Endothelial cell of umbilical vein (primary cell): ENCODE measurements at regions not wholly inside any gene's neighbourhood (a gene's known extent, or its start where the extent isn't known, plus 50 kb on each side); places are given as distances from the start of the nearest gene placed in this dataset.

ENCODE experiments used
- BruUV-seq: library from RNA; stranded (reverse); fragments of 400-500 nt; replicated peaks from 2 replicates; lab custom pipeline; 2021; lab: Mats Ljungman, UMichigan
- CTCF ChIA-PET: fragments of 300-600, 350-600 bp; sonication (Branson Sonifier 250); formaldehyde crosslinking; loops from one replicate; lab custom pipeline; 2021; ENCODE audit warnings: antibody characterized with exemption, inconsistent platforms; lab: Charles Lee
- POLR2A ChIA-PET: fragments of 300-600, 350-600 bp; sonication (Branson Sonifier 250); formaldehyde crosslinking; loops from one replicate; lab custom pipeline; 2021; ENCODE audit warnings: antibody characterized with exemption, inconsistent platforms; lab: Charles Lee
- DNase-seq: peaks from one replicate; pipeline ENCODE4 v3.0.0-alpha.2; 2011; ENCODE audit warnings: low read depth, low spot score
- FAIRE-seq: peaks from 2 replicates; lab custom pipeline; 2011; peaks lifted over from hg19 to GRCh38; lab: Jason Lieb, UNC
- H2AFZ ChIP-seq: 2 replicates; pipeline ENCODE4 v1.6.0; 2012; ENCODE audit warnings: low read depth, low read length, control low read depth, inconsistent platforms
- H3K27ac ChIP-seq: 2 replicates; pipeline ENCODE4 v1.5.1; 2011; ENCODE audit warnings: low read depth, mild to moderate bottlenecking, control low read depth, low read length, moderate library complexity; ENCODE audit not compliant: insufficient read depth
- H3K27me3 ChIP-seq, 2 experiments: 2 replicates each; pipeline versions ENCODE4 v1.6.0 to v1.6.1; 2011; ENCODE audit warnings: low read length in 2 of 2, mixed read lengths in 1 of 2; ENCODE audit not compliant: control insufficient read depth in 2 of 2, insufficient read depth in 2 of 2
- H3K36me3 ChIP-seq, 2 experiments: 2 replicates in 1 of 2; 3 replicates in 1 of 2; pipeline ENCODE4 v1.5.1; 2011; ENCODE audit warnings: low read length in 2 of 2, mild to moderate bottlenecking in 1 of 2, moderate library complexity in 1 of 2; ENCODE audit not compliant: control insufficient read depth in 2 of 2, insufficient read depth in 2 of 2; ENCODE audit errors: extremely low read depth in 1 of 2
- H3K4me1 ChIP-seq: 3 replicates; pipeline ENCODE4 v1.5.1; 2011; ENCODE audit warnings: mild to moderate bottlenecking, low read length; ENCODE audit not compliant: control insufficient read depth, insufficient read depth; ENCODE audit errors: extremely low read depth
- H3K4me2 ChIP-seq: 2 replicates; pipeline ENCODE4 v1.6.1; 2011; ENCODE audit warnings: low read length, control low read depth, mixed read lengths; ENCODE audit not compliant: insufficient read depth
- H3K4me3 ChIP-seq, 3 experiments: fragments of 200-600 bp in 1 of 3; sonication (generic), shearing (Covaris generic) in 1 of 3; replicated peaks in 1 of 3; 2 replicates each; pipeline ENCODE4 v1.5.1; 2011 to 2016; ENCODE audit warnings: control low read depth in 3 of 3, low read length in 3 of 3, mild to moderate bottlenecking in 2 of 3, inconsistent platforms in 1 of 3, low read depth in 1 of 3, moderate library complexity in 1 of 3; ENCODE audit not compliant: insufficient read depth in 1 of 3
- H3K79me2 ChIP-seq: 2 replicates; pipeline ENCODE4 v1.6.0; 2012; ENCODE audit warnings: low read length, inconsistent platforms; ENCODE audit not compliant: control insufficient read depth, insufficient read depth
- H3K9ac ChIP-seq: replicated peaks from 2 replicates; pipeline ENCODE3; 2011; ENCODE audit warnings: low read length, control low read depth; ENCODE audit not compliant: insufficient read depth; ENCODE audit errors: extremely low read depth
- H3K9me1 ChIP-seq: replicated peaks from 3 replicates; pipeline ENCODE4 v1.6.0; 2011; ENCODE audit warnings: mild to moderate bottlenecking, low read length; ENCODE audit not compliant: control insufficient read depth, insufficient read depth; ENCODE audit errors: extremely low read depth
- H3K9me3 ChIP-seq: replicated peaks from 2 replicates; pipeline ENCODE4 v1.5.1; 2012; ENCODE audit warnings: low read length, inconsistent platforms; ENCODE audit not compliant: control insufficient read depth, insufficient read depth
- H4K20me1 ChIP-seq: replicated peaks from 2 replicates; pipeline ENCODE3; 2011; ENCODE audit warnings: mild to moderate bottlenecking, low read length; ENCODE audit not compliant: control insufficient read depth, insufficient read depth; ENCODE audit errors: extremely low read depth
- EZH2 ChIP-seq: IDR thresholded peaks from 2 replicates; pipeline ENCODE4 v1.6.1; 2012; ENCODE audit warnings: borderline replicate concordance, low read depth, mild to moderate bottlenecking, moderate library complexity, low read length, inconsistent platforms; ENCODE audit not compliant: severe bottlenecking
- FOS ChIP-seq: IDR thresholded peaks from 2 replicates; pipeline ENCODE4 v1.6.1; 2011; ENCODE audit warnings: mild to moderate bottlenecking, low read length, moderate library complexity, borderline replicate concordance; ENCODE audit not compliant: insufficient read depth
- GATA2 ChIP-seq: IDR thresholded peaks from 2 replicates; pipeline ENCODE4 v1.7.0; 2011; ENCODE audit warnings: low read depth, mild to moderate bottlenecking, moderate library complexity, mixed read lengths, low read length; ENCODE audit not compliant: insufficient read length, insufficient read depth
- JUN ChIP-seq: IDR thresholded peaks from 2 replicates; pipeline ENCODE4 v1.6.1; 2011; ENCODE audit warnings: borderline replicate concordance, low read depth; ENCODE audit not compliant: insufficient read length, insufficient read depth
- MYC ChIP-seq: IDR thresholded peaks from one replicate; pipeline ENCODE4 v1.6.1; 2011; ENCODE audit warnings: mild to moderate bottlenecking, low read depth, low read length
- POLR2A ChIP-seq: IDR thresholded peaks from 2 replicates; pipeline ENCODE4 v1.6.1; 2012; ENCODE audit warnings: low read depth, mild to moderate bottlenecking, control low read depth, low read length
- POLR2AphosphoS5 ChIP-seq: IDR thresholded peaks from 2 replicates; pipeline ENCODE4 v1.6.1; 2012; ENCODE audit warnings: low read depth, mild to moderate bottlenecking, control low read depth, low read length, moderate library complexity; ENCODE audit not compliant: insufficient read depth
- dilution Hi-C: fragments of 300-500 bp; cut with MboI; formaldehyde crosslinking; loops from one replicate; pipeline ENCODE4 v1.15.0; 2019; ENCODE audit warnings: low sequenced_read_pairs; ENCODE audit not compliant: extremely low pct_ligation_motif_present
- intact Hi-C: fragments of 100-400 bp; cut with micrococcal nuclease; formaldehyde crosslinking; loops from one replicate; pipeline ENCODE4 v1.10.0; 2022
- TF ChIP-seq, protein P1 (sequence below), 2 donors: IDR thresholded peaks; 1 replicate in 1 of 2; 2 replicates in 1 of 2; pipeline ENCODE4 v1.5.1; 2011; ENCODE audit warnings: low read length in 2 of 2, mild to moderate bottlenecking in 2 of 2, moderate library complexity in 2 of 2, control low read depth in 1 of 2, inconsistent platforms in 1 of 2, low read depth in 1 of 2; ENCODE audit not compliant: insufficient read depth in 1 of 2; ENCODE audit errors: extremely low read depth in 1 of 2
- TF ChIP-seq, protein P2 (sequence below): IDR thresholded peaks from 2 replicates; pipeline ENCODE4 v1.6.1; 2011; ENCODE audit not compliant: insufficient read depth, insufficient read length

DNA sequence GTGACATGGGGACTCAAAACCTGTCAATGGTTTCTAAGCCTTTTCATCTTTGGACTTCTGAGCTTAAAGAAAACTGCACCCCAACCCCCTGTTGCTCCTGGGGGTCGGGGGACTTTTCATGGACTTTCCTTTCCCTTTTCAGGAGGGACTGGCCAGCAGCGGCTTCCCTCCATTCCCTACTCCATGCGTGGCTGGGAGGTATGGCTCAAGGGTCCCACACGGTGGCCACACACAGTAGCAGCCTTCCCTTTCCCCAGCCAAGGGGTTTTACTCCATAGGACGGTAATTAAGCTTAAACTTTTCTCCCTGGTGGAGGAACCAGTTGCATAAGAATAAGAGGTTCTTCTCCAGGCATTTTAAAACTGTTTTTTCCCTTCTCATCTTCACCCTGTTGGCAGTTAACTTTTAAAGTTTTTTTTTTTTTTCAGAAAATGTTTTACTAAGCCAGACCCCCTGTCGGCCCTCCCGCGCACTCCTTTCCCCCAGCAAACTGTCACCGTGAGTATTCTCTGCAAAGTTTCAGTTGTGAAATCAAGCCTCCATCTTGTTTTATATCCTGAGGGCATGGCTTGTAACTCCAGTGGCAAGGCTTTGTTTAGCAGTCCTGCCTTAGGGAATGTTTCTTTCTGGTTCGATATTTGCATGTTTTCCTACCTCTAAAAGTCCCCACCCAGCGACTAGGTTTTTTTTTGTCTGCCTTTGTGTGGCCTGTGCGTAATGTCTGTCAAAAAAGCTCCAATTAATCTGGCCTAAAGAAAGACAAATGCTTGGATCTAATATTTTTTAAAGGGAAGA is 325.7 kb downstream of the TLL1 start:
- Histone ChIP-seq H3K9me3 (no peaks in the 10 kb centered on the region), H3K27ac (no peak overlapping the region), H3K9ac (no peak overlapping the region), H3K4me3 (no peak overlapping the region), H4K20me1 (no peaks in the 10 kb centered on the region), H3K79me2 (no peaks in the 10 kb centered on the region), H3K4me1 (no peaks in the 10 kb centered on the region), H3K36me3 (no peaks in the 10 kb centered on the region), H3K27me3 (no peaks in the 10 kb centered on the region), H2AFZ (no peak overlapping the region), H3K4me2 (no peak overlapping the region), H3K9me1 (no peaks in the 10 kb centered on the region)
- intact Hi-C loops: no loop called here
- dilution Hi-C loops: no loop called here
- DNase-seq (no peak), FAIRE-seq (no peak)
- CTCF ChIA-PET: interaction anchor here (0.8 kb wide), 1 partner anchor 33 kb away, joined by 3 read pairs; no protein-coding TSS in a partner anchor
- TF ChIP-seq POLR2A (no peak), FOS (no peak)
- TF ChIP-seq, protein P1, sequence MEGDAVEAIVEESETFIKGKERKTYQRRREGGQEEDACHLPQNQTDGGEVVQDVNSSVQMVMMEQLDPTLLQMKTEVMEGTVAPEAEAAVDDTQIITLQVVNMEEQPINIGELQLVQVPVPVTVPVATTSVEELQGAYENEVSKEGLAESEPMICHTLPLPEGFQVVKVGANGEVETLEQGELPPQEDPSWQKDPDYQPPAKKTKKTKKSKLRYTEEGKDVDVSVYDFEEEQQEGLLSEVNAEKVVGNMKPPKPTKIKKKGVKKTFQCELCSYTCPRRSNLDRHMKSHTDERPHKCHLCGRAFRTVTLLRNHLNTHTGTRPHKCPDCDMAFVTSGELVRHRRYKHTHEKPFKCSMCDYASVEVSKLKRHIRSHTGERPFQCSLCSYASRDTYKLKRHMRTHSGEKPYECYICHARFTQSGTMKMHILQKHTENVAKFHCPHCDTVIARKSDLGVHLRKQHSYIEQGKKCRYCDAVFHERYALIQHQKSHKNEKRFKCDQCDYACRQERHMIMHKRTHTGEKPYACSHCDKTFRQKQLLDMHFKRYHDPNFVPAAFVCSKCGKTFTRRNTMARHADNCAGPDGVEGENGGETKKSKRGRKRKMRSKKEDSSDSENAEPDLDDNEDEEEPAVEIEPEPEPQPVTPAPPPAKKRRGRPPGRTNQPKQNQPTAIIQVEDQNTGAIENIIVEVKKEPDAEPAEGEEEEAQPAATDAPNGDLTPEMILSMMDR (IDR thresholded peaks at IDR 0.05; ENCODE audit: extremely low read depth in 1 of 2, insufficient read depth in 1 of 2, low read depth in 1 of 2, low read length in 2 of 2): no peak
- POLR2A ChIA-PET: no interaction called here
- BruUV-seq: no TSS peak

DNA sequence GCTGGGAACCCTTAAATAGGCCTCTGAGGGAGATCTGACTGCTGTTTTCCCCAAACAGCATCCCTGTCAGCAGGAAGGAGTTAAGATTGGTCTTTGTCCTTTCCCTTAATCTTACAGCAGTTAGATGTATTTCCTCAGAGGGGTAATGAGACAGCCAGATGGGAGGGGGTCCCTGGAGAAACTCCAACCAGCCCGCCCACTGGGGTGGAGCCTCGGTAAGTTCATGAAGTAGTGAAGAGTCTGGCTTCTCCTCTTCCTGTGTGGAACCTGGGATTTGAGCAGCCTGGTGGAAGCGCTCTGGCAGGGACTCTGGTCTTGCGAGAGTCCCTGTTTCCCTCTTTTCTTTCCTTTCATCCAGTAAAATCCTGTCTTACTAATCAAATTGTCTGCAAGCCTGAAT is 330.0 kb downstream of the TLL1 start:
- H3K9ac ChIP-seq: no peak overlapping the region
- ChIA-PET CTCF (interaction anchor here (1.2 to 1.3 kb wide), 2 partner anchors 15 to 710 kb away, joined by 3 read pairs; no protein-coding TSS in a partner anchor), POLR2A (no interaction called here)
- H3K9me3 ChIP-seq: no peaks in the 10 kb centered on the region
- no peak overlapping the region for H3K4me3 ChIP-seq
- no peaks in the 10 kb centered on the region for H3K36me3 ChIP-seq
- no peaks in the 10 kb centered on the region for H3K9me1 ChIP-seq
- no peaks in the 10 kb centered on the region for H3K4me1 ChIP-seq
- no peak overlapping the region for H2AFZ ChIP-seq
- dilution Hi-C loops (no loop called here), intact Hi-C loops (no loop called here)
- FAIRE-seq (no peak), DNase-seq (no peak)
- no peak for TF ChIP-seq EZH2
- TF ChIP-seq, protein P1 (IDR thresholded peaks at IDR 0.05; ENCODE audit: extremely low read depth in 1 of 2, insufficient read depth in 1 of 2, low read depth in 1 of 2, low read length in 2 of 2): no peak
- TF ChIP-seq POLR2AphosphoS5: no peak
- no peak for TF ChIP-seq MYC
- no peak for TF ChIP-seq POLR2A
- TF ChIP-seq JUN: no peak
- TF ChIP-seq GATA2: no peak
- TF ChIP-seq FOS: no peak
- TF ChIP-seq, protein P2, sequence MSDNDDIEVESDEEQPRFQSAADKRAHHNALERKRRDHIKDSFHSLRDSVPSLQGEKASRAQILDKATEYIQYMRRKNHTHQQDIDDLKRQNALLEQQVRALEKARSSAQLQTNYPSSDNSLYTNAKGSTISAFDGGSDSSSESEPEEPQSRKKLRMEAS: no peak
- no peak overlapping the region for H3K4me2 ChIP-seq
- H3K27me3 ChIP-seq: no peaks in the 10 kb centered on the region
- H3K79me2 ChIP-seq: no peaks in the 10 kb centered on the region
- no peaks in the 10 kb centered on the region for H4K20me1 ChIP-seq
- no peak overlapping the region for H3K27ac ChIP-seq
- BruUV-seq: no TSS peak
